Right atrium auricular region (tissue), 2 donors: ENCODE measurements at regions not wholly inside any gene's neighbourhood (a gene's known extent, or its start where the extent isn't known, plus 50 kb on each side); places are given as distances from the start of the nearest gene placed in this dataset.
A peak's percentile ranks its signal among the peaks of the same experiment; 100 is the strongest.

Experiments
- DNase-seq: peaks from one replicate; pipeline ENCODE4 v3.0.0-alpha.2; 2019; ENCODE audit warnings: low spot score
- H3K27ac ChIP-seq, 2 donors: fragments of 200-600 bp; sonication (generic); 1 replicate in 1 of 2; 2 replicates in 1 of 2; pipeline ENCODE4 v1.5.1; 2016 to 2019
- H3K27me3 ChIP-seq, 2 donors: fragments of 200-600 bp; sonication (generic); one replicate each; pipeline versions ENCODE4 v1.5.1 to v1.6.0; 2017 to 2019
- H3K36me3 ChIP-seq: fragments of 200-600 bp; sonication (generic); one replicate; pipeline ENCODE4 v1.5.1; 2016
- H3K4me1 ChIP-seq, 2 donors: fragments of 200-600 bp; sonication (generic); one replicate each; pipeline versions ENCODE4 v1.5.1 to v1.6.0; 2017 to 2019
- H3K4me3 ChIP-seq, 2 donors: fragments of 200-600 bp; sonication (generic); 1 replicate in 1 of 2; 2 replicates in 1 of 2; pipeline ENCODE4 v1.5.1; 2017 to 2019; ENCODE audit warnings: mild to moderate bottlenecking in 1 of 2, moderate library complexity in 1 of 2
- H3K9me3 ChIP-seq, 2 donors: fragments of 200-600 bp; sonication (generic); one replicate each; pipeline ENCODE4 v1.5.1; 2019
- CTCF ChIP-seq, 2 donors: fragments of 200-600 bp; sonication (generic); IDR thresholded peaks; one replicate each; pipeline ENCODE4 v1.5.1; 2019; ENCODE audit warnings: antibody characterized with exemption in 2 of 2

DNA sequence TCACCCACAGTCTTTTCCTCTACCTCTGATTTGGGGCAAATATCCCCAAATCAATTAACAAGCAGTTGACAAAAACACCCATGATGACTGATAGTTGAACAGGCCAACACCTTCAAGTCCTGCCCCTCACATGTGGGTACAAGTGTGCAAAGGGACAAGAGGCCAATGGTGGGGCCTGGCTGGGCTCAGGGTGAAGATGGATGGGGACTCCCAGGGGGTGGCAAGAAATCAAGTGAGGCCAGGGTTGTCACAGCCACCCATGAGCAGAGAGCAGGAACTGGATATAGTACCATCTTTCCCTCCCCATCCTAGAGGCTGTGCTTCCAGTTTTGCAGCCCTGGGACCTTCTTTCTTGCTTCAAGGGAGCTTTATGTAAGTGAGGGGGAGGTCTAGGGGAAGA, 270.2 kb upstream of the TOPAZ1 start:
- Histone ChIP-seq H3K27me3 (no peaks in the 10 kb centered on the region), H3K4me3 (no peak overlapping the region), H3K36me3 (no peaks in the 10 kb centered on the region), H3K4me1 (no peaks in the 10 kb centered on the region), H3K27ac (no peak overlapping the region), H3K9me3 (peaks cover 0 to 10% of the 10 kb centered on the region in 2 donors)
- no peak for TF ChIP-seq CTCF (IDR thresholded peaks at IDR 0.05)
- DNase-seq, result peak; percentile 47

- Histone ChIP-seq H3K4me3 (no peak overlapping the region), H3K9me3 (peaks cover 0 to 12% of the 10 kb centered on the region in 2 donors), H3K36me3 (no peaks in the 10 kb centered on the region), H3K27me3 (no peaks in the 10 kb centered on the region), H3K27ac (no peak overlapping the region), H3K4me1 (no peaks in the 10 kb centered on the region)
- no peak for TF ChIP-seq CTCF (IDR thresholded peaks at IDR 0.05)
- peak; percentile 16 for DNase-seq
Measured at GRCh38 chr3:43978708-43979107, 263.0 kb upstream of the TOPAZ1 start.

GRCh38 chr3:43979645-43980044, 262.0 kb upstream of the TOPAZ1 start:
- Histone ChIP-seq H3K9me3 (peaks cover 0 to 14% of the 10 kb centered on the region in 2 donors), H3K36me3 (no peaks in the 10 kb centered on the region), H3K27ac (no peak overlapping the region), H3K27me3 (no peaks in the 10 kb centered on the region), H3K4me1 (no peaks in the 10 kb centered on the region), H3K4me3 (no peak overlapping the region)
- no peak for DNase-seq
- TF ChIP-seq CTCF (IDR thresholded peaks at IDR 0.05), result no peak

- no peak for TF ChIP-seq CTCF (IDR thresholded peaks at IDR 0.05)
- peaks cover 0 to 54% of the 10 kb centered on the region in 2 donors for H3K4me1 ChIP-seq
- no peak for DNase-seq
- no peaks in the 10 kb centered on the region for H3K36me3 ChIP-seq
- peaks cover 26 to 49% of the 10 kb centered on the region in 2 donors for H3K27me3 ChIP-seq
- H3K27ac ChIP-seq, result no peak overlapping the region
- H3K9me3 ChIP-seq, result peaks cover 0 to 29% of the 10 kb centered on the region in 2 donors
- peak overlapping the region in 1 of 2 donors; percentile 35 for H3K4me3 ChIP-seq
Measured at GRCh38 chr3:43994657-43995546, 246.8 kb upstream of the TOPAZ1 start.

DNA sequence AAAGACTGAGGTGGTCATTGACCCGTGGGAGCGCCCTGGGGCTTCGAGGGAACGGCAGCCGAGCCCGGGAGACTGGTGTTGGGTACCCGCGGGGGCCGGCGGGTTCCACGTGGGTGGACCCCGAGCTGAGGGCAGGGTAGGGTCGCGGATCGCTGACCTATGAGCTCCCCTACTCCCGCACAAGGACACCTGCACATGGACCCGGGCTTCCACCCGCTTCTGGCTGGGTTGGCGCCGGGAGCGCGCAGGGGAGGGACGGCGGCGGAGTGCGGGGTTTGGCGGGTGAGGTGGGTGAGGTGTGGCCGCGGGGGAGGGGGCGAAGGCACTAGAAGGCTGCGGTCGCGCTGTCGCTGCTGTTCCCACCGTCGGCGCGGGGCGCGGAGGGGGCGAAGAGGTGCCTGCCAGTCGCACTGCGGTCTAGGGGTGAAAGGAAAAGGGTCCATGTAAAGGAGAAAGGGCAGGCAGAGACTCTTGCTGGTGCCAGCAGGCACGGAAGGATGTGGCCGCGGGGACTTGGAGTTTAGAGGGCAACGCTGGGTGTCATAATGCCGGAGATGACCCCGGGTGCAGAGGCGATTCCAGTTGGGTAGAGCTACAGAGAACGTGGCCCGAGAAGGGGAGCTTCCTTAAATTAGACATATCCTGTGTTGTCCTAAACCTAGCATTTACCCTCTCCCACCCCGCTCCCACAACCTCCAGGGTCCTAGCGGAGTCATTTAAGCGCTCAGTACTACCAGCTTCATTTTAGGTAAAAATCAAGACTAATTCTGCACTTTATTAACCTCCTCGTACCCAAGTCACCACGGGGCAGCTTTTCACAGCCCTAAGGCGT, 245.9 kb upstream of the TOPAZ1 start:
- TF ChIP-seq CTCF (IDR thresholded peaks at IDR 0.05), result no peak
- Histone ChIP-seq H3K27me3 (peaks cover 26 to 49% of the 10 kb centered on the region in 2 donors), H3K9me3 (peaks cover 0 to 27% of the 10 kb centered on the region in 2 donors), H3K36me3 (no peaks in the 10 kb centered on the region), H3K4me1 (peaks cover 0 to 54% of the 10 kb centered on the region in 2 donors), H3K4me3 (peak overlapping the region in 1 of 2 donors; percentile 35), H3K27ac (no peak overlapping the region)
- no peak for DNase-seq
